GM18508 (cell line): ENCODE measurements at regions not wholly inside any gene's neighbourhood (a gene's known extent, or its start where the extent isn't known, plus 50 kb on each side); places are given as distances from the start of the nearest gene placed in this dataset.
"Not testable (repeated sequence)": the region's sequence is repeated elsewhere in the genome, so short reads cannot be mapped to it uniquely, and the experiment has no call there.

Experiments
- ATAC-seq: cut with Tn5 transposase; IDR thresholded peaks from one replicate; pipeline ENCODE4 v1.9.1; 2021; ENCODE audit warnings: moderate number of reproducible peaks; ENCODE audit not compliant: insufficient read depth, unreplicated experiment

DNA sequence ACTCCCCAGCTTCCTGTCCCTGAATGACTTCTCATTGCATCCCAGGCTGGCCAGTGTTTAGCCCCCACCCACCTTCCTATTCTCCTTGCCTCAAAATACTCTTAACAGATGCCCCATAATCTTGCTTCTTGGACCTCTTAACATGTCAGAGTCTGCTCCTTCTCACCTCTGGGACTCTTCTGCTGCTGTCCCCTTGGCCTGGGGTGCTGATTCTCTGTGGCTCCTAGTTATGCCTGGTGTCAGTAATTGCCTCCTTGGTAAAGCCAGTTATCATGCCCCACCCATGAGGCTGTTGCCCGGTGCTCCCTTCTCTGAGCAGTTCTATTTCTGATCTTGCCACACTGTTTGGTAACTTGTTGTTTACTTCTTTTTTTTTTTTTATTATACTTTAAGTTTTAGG lies 256.8 kb downstream of the STIM2 start:
- ATAC-seq: no peak

DNA sequence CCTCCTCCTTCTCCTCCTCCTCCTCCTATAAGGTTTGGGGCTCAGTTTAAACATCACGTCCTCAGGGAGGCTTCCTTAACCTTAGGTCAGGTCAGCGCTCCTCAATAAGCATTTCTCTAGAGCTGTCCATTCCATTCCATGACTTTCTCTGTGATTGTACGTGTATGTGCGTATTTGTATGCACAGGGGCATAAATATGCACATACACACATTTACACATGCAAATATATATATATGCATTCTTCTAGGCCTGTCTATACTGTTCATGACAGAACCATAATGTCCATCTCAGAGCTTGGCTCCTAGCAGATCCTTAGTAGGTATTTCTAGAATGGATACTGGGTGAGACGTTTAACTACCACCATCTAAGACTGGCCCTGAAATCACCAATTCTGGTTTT lies 258.6 kb downstream of the STIM2 start:
- no peak for ATAC-seq

DNA sequence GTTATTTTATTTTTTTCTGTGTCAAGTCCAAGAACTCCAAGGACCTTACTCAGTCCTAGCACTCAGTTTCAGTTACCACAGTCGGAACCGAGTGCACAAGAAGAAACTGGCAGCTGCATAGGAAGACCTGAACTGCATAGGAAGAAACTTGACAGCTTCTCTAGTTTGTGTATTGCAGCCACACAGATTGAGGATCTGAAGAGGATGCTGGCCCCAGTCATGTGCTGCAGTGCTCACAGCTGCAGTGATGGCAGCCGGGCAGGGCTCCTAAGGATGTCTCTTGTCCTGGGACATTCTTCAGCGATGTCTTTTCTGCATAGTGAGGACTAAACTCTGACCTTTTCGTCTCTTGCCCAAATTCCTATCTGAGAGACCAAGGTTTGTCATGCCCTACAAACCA lies 261.2 kb downstream of the STIM2 start:
- no peak for ATAC-seq

DNA sequence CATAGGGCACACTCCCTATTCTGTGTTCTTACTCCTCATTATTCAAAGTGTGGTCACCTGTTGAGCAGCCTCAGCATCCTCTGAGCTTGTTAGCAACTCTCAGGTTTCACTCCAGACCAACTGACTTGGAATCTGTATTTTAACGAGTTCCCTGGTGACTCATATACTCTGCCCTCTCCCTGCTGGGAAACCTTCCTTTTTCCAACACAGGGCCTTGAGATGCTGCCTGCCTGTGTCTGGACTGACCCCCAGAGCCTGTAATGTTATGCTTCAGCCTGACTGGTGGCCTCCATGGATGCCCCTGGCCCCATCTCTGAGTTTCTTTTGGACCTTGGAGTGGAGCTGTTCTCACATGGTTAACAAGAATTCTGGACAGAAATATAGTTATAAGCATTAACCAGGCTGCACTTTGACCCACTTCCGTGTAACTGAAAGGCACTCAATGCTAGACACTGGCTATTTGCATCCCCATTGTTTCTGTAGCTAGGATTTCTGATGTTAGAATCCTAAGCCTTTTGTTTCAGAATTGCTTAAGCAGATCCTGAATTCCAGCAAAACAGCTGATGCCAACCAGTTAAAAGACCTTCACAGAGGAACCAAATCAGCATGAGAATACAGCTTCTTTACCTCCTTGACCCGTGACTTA lies 262.6 kb downstream of the STIM2 start:
- ATAC-seq: no peak

DNA sequence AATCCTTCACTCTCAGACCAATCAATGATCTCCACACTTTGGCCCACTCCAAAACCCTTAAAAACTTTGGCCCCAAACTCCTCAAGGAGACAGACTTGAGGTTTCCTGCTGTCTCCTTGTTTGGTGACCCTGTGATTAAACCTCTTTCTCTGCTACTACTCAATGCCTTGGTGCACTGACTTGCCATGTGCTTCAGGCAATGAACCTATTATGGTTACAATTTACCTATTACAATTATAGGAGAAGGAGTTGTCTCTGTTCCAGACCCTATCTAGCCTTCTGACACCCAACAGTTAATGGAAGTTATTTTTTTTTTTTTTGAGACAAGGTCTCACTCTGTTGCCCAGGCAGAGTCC lies 263.1 kb downstream of the STIM2 start:
- ATAC-seq: no peak

DNA sequence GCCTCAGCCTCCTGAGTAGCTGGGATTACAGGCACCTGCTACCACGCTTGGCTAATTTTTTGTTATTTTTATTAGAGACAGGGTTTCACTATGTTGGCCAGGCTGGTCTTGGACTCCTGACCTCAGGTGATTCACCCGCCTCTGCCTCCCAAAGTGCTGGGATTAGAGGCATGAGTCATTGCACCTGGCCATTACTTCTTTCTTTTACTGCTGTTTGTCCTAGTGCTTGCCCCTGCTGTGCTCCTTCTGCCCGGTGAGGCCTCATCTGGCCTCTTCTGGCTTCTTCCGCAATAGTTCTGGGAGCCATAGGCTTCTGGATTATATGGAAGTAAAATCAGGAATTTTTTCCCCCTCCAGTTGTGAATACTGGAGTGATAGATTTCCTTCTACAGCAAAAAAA lies 266.3 kb downstream of the STIM2 start:
- ATAC-seq: not testable (repeated sequence)

DNA sequence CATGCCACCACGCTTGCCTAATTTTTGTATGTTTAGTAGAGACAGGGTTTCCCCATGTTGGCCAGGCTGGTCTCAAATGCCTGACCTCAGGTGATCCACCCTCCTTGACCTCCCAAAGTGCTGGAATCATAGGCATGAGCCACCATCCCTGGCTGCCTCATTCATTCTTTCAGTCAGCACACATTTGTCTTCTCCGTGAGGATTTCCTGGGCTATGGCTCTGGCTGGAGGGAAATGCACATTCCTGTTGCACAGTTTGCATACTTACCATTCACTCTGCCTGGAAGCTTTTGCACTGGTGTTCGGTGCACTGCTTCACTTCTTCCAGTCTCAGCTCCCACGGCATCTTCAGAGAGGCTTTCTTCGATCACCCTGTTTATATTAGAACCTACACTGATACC lies 267.8 kb downstream of the STIM2 start:
- no peak for ATAC-seq

DNA sequence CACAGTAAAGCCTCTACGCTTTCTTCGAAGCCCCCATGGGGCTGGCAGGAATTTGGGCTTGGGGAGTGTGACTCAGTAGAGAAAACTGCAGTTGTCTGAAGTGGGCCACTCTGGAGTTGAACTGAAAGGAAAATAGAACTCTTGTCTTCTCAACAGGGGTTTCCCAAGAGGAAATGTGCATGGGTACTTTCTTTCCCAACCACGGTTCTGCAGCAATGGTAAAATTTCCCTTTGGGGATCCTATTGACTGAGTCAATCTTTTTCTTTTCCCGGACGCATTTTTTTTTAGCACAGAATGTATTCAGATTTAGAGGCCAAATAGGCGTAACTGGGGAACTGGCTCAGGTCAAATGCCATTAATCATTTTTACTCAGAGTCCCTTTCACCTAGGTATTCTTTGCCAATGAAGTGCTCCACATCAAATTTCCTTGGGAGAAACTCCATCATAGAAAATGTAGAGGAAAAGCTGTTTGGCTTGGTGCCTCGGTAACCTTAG lies 269.3 kb downstream of the STIM2 start:
- ATAC-seq: no peak

DNA sequence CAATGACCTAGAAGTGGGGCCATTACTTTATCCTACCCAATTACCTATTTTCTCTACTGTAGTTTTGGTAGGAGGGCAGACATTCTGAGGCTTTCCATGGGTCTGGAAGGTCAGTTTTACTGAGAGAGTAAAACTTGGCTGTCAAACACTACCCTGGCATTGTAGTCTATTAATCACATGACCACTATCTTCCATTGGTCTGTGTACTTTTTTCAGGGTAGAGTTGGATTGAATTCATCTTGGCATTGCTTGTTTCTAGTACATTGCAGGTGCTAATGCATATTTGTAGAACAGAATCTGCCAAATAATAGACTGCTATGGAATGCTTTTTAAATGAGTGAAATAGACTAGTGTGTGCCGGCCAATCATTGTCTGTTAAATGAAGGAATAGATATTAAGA lies 271.9 kb downstream of the STIM2 start:
- ATAC-seq: no peak

DNA sequence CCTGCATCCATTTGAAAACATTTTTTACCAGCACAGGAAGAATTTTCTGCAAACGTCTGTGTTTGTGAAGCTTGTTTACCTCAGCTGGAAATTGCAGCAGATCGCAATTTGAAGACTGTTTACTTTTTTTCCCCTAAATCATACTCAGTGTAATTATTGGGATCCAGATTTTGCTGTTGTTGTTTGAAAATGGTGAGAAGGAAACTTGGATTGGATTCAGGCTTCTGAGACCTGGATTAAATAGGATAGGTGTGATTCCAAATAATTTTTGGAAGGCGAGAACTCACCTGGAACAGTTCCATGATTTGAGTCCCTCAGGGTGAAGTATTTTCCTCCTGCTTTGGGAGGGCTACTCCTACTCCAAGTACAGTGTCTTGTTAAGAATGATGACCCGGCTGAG lies 279.8 kb downstream of the STIM2 start:
- no peak for ATAC-seq

DNA sequence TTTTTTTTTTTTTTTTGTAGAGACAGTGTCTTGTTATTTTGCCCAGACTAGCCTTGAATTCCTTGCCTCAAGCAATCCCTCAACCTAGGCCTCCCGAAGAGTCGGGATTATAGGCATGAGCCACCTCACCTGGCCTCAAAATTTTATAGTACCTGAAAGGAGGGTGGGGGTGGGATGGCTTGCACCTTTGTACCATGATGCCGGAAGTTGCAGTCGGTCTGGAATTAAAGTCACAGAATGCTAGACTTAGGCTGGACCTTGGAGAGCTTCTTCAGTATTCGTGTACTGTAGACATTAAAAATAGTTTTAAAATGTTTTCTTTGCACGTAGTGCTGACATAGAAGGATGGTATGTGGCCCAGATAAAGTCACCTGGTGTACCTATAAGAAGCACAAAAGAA lies 280.9 kb downstream of the STIM2 start:
- no peak for ATAC-seq

DNA sequence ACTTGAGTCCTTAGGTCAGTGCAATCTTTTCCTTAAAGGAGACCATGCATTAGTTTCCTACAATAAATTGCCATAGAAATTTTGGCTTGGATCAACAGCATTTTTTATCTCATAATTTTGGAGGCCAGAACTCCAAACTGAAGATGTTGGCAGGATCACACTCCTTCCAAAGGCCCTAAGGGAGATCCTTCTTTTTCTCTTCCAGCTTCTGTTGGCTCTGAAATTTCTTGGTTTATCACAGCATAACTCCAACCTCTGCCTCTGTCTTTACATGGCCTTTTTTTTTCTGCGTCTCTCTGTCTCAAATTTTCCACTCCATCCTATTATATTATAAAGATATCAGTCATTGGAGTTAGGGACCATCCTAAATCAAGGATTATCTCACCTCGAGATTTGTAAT lies 282.2 kb downstream of the STIM2 start:
- ATAC-seq: no peak

DNA sequence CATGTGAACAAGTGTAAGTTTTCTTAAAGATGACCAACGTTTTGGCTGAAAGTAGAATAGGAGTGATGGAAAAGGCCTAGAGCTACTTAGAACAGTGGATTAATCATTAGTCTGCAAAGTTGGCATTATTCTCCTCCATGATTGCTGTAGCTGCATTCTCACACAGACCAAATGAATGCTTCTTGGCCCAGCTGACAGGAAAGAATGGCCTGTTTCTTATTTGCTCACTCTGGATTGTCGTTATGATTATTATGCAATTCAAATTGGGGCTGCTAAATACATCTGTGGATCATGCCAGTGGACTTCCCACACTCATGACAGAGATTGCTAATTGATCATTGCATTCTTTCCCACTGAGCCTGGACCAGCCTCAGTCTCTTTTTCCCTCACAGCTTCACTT lies 285.0 kb downstream of the STIM2 start:
- ATAC-seq: no peak

DNA sequence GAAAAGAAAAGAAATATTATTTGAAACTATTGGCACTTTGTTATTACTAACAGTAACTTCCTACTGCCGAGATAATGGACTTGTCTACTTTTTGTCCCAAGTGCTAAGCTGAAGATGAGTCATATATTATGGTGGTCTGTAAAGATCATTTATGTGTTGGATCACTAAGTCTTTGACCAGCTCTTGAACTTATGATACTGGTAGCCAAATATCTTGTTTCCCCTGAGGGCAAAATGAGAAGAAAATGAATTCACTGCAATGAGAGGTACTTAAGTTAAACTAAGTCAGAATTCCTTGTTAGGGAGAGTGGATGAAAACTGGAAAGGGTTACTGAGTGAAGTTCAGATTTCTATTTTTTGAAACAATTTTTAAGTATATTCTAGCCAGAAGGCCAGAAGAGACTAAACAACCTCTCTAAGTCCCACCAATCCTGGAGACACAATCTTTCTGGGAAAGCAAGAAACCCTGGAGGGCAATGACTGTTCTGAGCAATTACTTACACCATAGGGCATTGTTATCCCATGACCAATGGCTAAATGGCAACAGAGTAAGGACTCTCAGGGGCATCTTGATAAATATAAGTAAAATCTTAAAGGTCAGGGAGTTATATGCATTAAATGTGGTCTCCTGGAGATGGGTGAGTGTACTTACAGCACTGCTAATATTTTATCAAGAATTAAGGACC lies 287.7 kb downstream of the STIM2 start:
- no peak for ATAC-seq

DNA sequence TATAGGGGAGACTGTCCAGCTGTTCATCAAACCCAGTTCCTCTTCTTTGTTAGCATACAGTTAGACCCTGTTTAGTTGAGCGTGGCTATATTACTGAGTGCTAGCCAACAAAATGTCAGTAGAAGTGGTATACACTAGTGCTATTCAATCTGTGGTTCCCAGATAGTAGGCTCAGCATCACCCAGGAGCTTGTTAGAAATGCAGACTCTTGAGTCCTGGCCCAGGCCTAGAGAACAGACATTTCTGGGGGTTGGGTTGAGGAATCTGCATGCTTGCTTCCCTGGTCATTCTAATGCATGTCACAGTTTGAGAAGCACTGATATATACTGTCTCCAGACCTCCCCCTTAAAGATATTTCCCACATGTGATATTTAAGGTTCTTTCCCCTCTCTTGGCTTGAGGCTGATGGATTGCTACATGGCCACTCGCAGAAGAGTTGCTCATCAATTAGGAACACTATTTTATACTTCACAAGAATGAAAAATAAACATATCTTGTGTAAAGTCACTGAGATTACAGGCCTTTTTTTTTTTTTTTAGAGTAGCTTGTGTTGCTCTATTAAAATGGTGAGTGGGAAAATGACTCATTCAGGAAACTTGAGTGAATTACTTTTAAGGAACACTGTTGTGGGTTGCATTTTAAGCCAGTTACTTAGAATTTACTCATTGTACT lies 289.0 kb downstream of the STIM2 start:
- no peak for ATAC-seq

DNA sequence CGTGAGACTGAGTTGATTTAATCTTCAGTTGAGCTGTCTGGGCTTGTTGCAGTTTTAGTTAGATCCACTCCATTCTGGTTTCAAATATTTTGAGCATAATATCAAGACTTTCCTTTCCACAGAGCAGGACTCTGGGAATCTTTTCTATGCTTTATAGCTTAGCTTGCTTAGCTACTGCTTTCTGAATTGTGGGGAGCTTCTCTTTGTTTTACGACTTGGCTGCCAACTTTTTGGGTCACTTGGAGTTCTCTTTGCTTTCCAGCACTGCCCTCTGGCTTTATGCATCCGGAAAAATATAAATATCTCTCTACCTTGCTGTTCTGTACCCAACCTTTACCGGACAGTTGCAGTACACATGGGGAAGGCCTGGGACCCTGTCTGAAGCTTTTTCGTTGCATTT lies 292.1 kb downstream of the STIM2 start:
- no peak for ATAC-seq

DNA sequence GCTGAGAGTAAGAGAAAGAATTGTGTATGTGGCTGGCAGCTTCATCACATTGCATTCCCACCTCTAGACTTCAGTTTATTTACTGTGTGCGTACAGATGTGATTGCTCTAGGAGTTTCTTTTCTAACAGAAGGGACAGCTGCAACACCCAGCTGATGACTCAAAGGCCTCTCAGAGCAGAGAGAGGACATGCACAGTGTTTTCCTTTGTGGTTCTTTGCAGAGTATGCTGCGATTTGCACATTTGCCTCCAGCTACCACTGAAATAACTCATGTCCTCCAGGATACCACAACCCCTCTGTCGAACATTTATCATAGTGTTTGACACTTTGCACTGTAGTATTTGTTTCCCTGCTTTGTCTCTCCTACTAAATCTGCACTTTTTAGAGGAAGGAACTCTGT lies 294.1 kb downstream of the STIM2 start:
- no peak for ATAC-seq

DNA sequence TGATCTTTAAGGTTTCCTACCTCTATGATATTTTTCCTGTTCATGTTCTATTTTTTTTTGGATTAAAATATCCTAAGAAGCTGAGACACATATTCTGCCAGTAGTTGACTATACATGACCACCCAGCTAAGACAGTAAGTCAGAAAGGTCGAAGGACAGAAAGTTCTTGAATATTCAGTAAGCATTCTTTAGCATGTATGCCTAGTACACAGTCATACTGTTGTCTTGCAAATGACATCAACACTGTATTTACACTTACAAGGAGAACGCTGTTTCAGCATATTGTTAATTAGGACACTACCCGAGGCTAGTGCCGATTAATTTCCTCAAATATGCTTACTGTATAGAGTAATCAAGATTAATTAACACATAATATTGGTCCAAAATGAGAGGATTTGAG lies 300.6 kb downstream of the STIM2 start:
- no peak for ATAC-seq

DNA sequence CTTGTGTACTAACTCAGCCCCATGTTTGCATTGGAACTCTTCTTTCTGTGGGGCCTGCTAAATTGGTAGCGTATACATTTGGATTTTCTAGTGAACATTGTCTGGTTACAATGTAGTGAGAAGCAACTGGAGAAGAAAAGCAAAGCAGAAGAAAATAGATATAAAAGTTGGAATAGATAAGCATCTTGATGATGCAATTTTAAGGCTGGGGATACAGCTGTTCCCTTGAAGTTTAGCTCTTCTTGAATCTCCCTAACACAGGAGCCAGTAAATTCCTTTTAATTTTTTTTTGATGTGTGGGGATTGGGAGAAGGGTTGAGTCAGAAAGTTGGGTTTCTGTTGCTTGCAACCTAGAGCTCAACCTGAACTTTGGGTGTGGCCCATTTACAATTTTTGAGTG lies 308.1 kb downstream of the STIM2 start:
- no peak for ATAC-seq

DNA sequence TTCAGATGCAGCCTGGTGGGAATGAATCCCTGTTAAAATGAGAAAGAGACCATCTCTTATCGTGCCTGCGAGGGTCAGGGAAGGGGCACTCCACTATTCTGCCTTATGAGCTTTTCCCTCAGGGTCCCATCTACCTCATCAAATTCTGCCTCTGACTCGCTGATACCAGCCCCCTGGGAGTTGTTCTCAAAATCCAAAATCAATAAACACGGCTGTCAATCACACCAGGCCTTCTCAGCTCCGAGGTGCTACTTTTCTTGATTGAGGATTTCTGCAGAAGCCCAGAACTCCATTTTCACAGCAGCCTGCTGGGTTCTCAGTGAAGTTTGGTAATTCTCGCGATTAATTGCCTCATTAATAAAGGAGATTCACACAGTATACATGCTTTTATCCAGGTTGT lies 312.6 kb downstream of the STIM2 start:
- ATAC-seq: no peak

DNA sequence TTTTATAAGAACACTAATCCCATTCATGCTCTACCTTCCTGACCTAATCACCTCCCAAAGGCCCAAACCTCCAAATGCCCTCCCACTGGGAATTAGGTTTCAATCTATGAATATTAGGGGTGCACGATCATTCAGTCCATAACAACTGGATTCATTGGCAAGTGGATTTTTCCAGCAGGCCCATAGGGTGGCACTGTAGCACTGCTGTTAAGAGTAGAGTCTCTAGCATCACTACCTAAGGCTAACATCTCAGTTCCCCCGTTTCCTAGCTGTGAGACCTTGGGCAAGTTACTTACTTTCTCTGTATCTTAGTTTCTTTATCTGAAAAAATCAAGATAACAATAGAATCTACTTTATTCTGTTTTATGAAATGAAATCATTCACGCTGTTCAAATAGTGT lies 315.8 kb downstream of the STIM2 start:
- ATAC-seq: no peak

DNA sequence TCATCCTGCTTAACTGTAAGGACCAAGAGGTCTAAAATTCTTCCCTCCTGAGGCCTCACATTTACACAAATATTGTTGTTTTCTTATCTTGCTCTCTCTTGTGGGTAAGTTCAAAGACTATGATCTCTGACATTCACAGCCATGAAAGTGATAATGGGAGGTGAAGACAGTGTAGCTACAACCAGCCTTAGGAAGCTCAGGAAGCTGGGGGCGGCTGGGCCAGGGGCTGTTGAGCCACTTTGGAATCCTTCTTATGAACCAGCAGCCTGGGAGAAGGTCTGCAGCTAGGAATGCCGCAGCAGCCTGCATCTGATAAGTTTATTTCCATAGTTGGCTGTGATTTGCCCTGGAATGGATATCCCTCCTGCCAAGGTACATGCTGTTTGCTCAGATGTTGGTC lies 316.2 kb downstream of the STIM2 start:
- ATAC-seq: no peak
